Left lung (tissue), 4 donors: ENCODE measurements at regions not wholly inside any gene's neighbourhood (a gene's known extent, or its start where the extent isn't known, plus 50 kb on each side); places are given as distances from the start of the nearest gene placed in this dataset.

ENCODE experiments used
- ATAC-seq: fragments of 200-7000 bp; cut with Tn5 transposase; one replicate; pipeline ENCODE4 v1.9.1; 2020; ENCODE audit warnings: moderate library complexity
- DNase-seq, 4 donors: peaks; one replicate each; pipeline ENCODE4 v3.0.0-alpha.2; 2013 to 2020
- H3K27ac ChIP-seq, 2 donors: fragments of 200-600 bp; sonication (generic) in 1 of 2; one replicate each; pipeline versions ENCODE4 v1.5.0 to v1.8.0; 2020 to 2021
- H3K27me3 ChIP-seq, 2 donors: fragments of 200-600 bp; sonication (generic) in 1 of 2; one replicate each; pipeline versions ENCODE4 v1.5.0 to v1.8.0; 2020 to 2021
- H3K36me3 ChIP-seq, 2 donors: fragments of 200-600 bp; sonication (generic) in 1 of 2; one replicate each; pipeline versions ENCODE4 v1.5.0 to v1.8.0; 2020 to 2021
- H3K4me1 ChIP-seq, 2 donors: fragments of 200-600 bp; one replicate each; pipeline ENCODE4 v1.8.0; 2021
- H3K4me3 ChIP-seq, 2 donors: fragments of 200-600 bp; sonication (generic) in 1 of 2; one replicate each; pipeline versions ENCODE4 v1.5.0 to v1.8.0; 2020 to 2021; ENCODE audit warnings: mild to moderate bottlenecking in 1 of 2
- H3K9me3 ChIP-seq, 2 donors: fragments of 200-600 bp; sonication (generic) in 1 of 2; one replicate each; pipeline versions ENCODE4 v1.5.0 to v1.8.0; 2020 to 2021
- CTCF ChIP-seq, 2 donors: fragments of 200-600 bp; sonication (generic) in 1 of 2; IDR thresholded peaks; one replicate each; pipeline versions ENCODE4 v1.5.0 to v1.8.0; 2021; ENCODE audit warnings: antibody characterized with exemption in 2 of 2
- intact Hi-C, 2 donors: fragments of 100-400 bp; cut with DNase I; formaldehyde crosslinking; loops; one replicate each; pipeline versions ENCODE4 v1.11.2 to v1.14.2; 2022
- donor health status: DM: no; HTN: yes; CAD: no.
- donor health status: DM: no; HTN: no; CAD: no.

- no peak overlapping the region for H3K4me3 ChIP-seq
- TF ChIP-seq CTCF (IDR thresholded peaks at IDR 0.05): no peak
- H3K27ac ChIP-seq: no peak overlapping the region
- no peaks in the 10 kb centered on the region for H3K36me3 ChIP-seq
- ATAC-seq (no peak), DNase-seq (no peak)
- H3K4me1 ChIP-seq: no peaks in the 10 kb centered on the region
- H3K27me3 ChIP-seq: no peaks in the 10 kb centered on the region
- H3K9me3 ChIP-seq: no peaks in the 10 kb centered on the region
- intact Hi-C loops: no loop called here
Measured at GRCh38 chr4:136198358-136198757, 1333.9 kb downstream of the PCDH18 start.

GRCh38 chr4:136194962-136195361 is 1337.3 kb downstream of the PCDH18 start:
- H3K4me1 ChIP-seq: no peaks in the 10 kb centered on the region
- no peaks in the 10 kb centered on the region for H3K36me3 ChIP-seq
- TF ChIP-seq CTCF (IDR thresholded peaks at IDR 0.05): no peak
- no peaks in the 10 kb centered on the region for H3K27me3 ChIP-seq
- ATAC-seq (no peak), DNase-seq (no peak)
- H3K9me3 ChIP-seq: no peaks in the 10 kb centered on the region
- intact Hi-C loops: no loop called here
- H3K4me3 ChIP-seq: no peak overlapping the region
- H3K27ac ChIP-seq: no peak overlapping the region

GRCh38 chr4:136186650-136187049 is 1345.6 kb downstream of the PCDH18 start:
- peak; percentile 33 for ATAC-seq

GRCh38 chr4:136183513-136183912 is 1348.8 kb downstream of the PCDH18 start:
- Histone ChIP-seq H3K27ac (no peak overlapping the region), H3K36me3 (no peaks in the 10 kb centered on the region), H3K4me1 (no peaks in the 10 kb centered on the region), H3K27me3 (no peaks in the 10 kb centered on the region), H3K4me3 (no peak overlapping the region), H3K9me3 (no peaks in the 10 kb centered on the region)
- no peak for DNase-seq
- no peak for ATAC-seq
- intact Hi-C loops: no loop called here
- TF ChIP-seq CTCF (IDR thresholded peaks at IDR 0.05): no peak

More at GRCh38 chr4:136186650-136187049, 1345.6 kb downstream of the PCDH18 start:
- Histone ChIP-seq H3K27ac (no peak overlapping the region), H3K4me1 (no peaks in the 10 kb centered on the region), H3K27me3 (no peaks in the 10 kb centered on the region), H3K36me3 (no peaks in the 10 kb centered on the region), H3K9me3 (no peaks in the 10 kb centered on the region), H3K4me3 (no peak overlapping the region)
- DNase-seq: peak in 1 of 4 donors; percentile 1
- intact Hi-C loops: no loop called here
- TF ChIP-seq CTCF (IDR thresholded peaks at IDR 0.05): no peak

GRCh38 chr4:136156947-136157346 is 1375.3 kb downstream of the PCDH18 start:
- Histone ChIP-seq H3K9me3 (no peaks in the 10 kb centered on the region), H3K27me3 (no peaks in the 10 kb centered on the region), H3K27ac (no peak overlapping the region), H3K4me1 (no peaks in the 10 kb centered on the region), H3K4me3 (no peak overlapping the region), H3K36me3 (no peaks in the 10 kb centered on the region)
- DNase-seq (no peak), ATAC-seq (no peak)
- TF ChIP-seq CTCF (IDR thresholded peaks at IDR 0.05): no peak
- intact Hi-C loops: no loop called here
